BE2C (cell line): ENCODE measurements at regions not wholly inside any gene's neighbourhood (a gene's known extent, or its start where the extent isn't known, plus 50 kb on each side); places are given as distances from the start of the nearest gene placed in this dataset.
"Not testable (repeated sequence)": the region's sequence is repeated elsewhere in the genome, so short reads cannot be mapped to it uniquely, and the experiment has no call there.

Experiments used
- DNase-seq: peaks from one replicate; pipeline ENCODE4 v3.0.0-alpha.2; 2020
- H3K27me3 ChIP-seq: fragments of 250-450 bp; sonication (Bioruptor Pico); 2 replicates; pipeline ENCODE4 v1.5.1; 2020; ENCODE audit warnings: mild to moderate bottlenecking
- H3K36me3 ChIP-seq: fragments of 250-450 bp; sonication (Bioruptor Pico); 2 replicates; pipeline ENCODE4 v1.5.1; 2020; ENCODE audit warnings: mild to moderate bottlenecking
- H3K4me1 ChIP-seq: fragments of 250-450 bp; sonication (Bioruptor Pico); 2 replicates; pipeline ENCODE4 v1.5.1; 2020
- H3K4me3 ChIP-seq: 2 replicates; pipeline ENCODE4 v1.5.1; 2011; ENCODE audit warnings: low read depth, low read length
- H3K9me3 ChIP-seq: fragments of 250-450 bp; sonication (Bioruptor Pico); 2 replicates; pipeline ENCODE4 v1.5.1; 2020
- CTCF ChIP-seq: IDR thresholded peaks from 2 replicates; pipeline ENCODE4 v1.5.1; 2012; ENCODE audit warnings: mild to moderate bottlenecking, low read depth, low read length

GRCh38 chr4:151517896-151518295 lies 108.9 kb downstream of the FHIP1A start:
- no peaks in the 10 kb centered on the region for H3K9me3 ChIP-seq
- no peak for TF ChIP-seq CTCF
- no peaks in the 10 kb centered on the region for H3K36me3 ChIP-seq
- H3K27me3 ChIP-seq, result no peaks in the 10 kb centered on the region
- DNase-seq, result no peak
- peaks cover 4% of the 10 kb centered on the region; the same call in 1 of the 2 replicates for H3K4me1 ChIP-seq
- no peak overlapping the region for H3K4me3 ChIP-seq

GRCh38 chr4:151518359-151518758 lies 109.4 kb downstream of the FHIP1A start:
- TF ChIP-seq CTCF, result no peak
- Histone ChIP-seq H3K27me3 (no peaks in the 10 kb centered on the region), H3K4me3 (no peak overlapping the region), H3K4me1 (peaks cover 6% of the 10 kb centered on the region; the same call in 1 of the 2 replicates), H3K36me3 (no peaks in the 10 kb centered on the region), H3K9me3 (no peaks in the 10 kb centered on the region)
- DNase-seq, result no peak

- Histone ChIP-seq H3K4me1 (peaks cover 6% of the 10 kb centered on the region; the same call in 1 of the 2 replicates), H3K9me3 (no peaks in the 10 kb centered on the region), H3K36me3 (no peaks in the 10 kb centered on the region), H3K27me3 (no peaks in the 10 kb centered on the region), H3K4me3 (no peak overlapping the region)
- DNase-seq, result no peak
- TF ChIP-seq CTCF, result no peak
These were observed 110.9 kb downstream of the FHIP1A start for GRCh38 chr4:151519728-151520415.

- Histone ChIP-seq H3K36me3 (no peaks in the 10 kb centered on the region), H3K4me3 (no peak overlapping the region), H3K27me3 (no peaks in the 10 kb centered on the region), H3K9me3 (no peaks in the 10 kb centered on the region), H3K4me1 (peaks cover 6% of the 10 kb centered on the region; the same call in 1 of the 2 replicates)
- DNase-seq, result no peak
- no peak for TF ChIP-seq CTCF
These were observed 114.0 kb downstream of the FHIP1A start for GRCh38 chr4:151522866-151523519.

GRCh38 chr4:151524610-151525009 lies 115.6 kb downstream of the FHIP1A start:
- H3K9me3 ChIP-seq, result no peaks in the 10 kb centered on the region
- H3K27me3 ChIP-seq, result no peaks in the 10 kb centered on the region
- no peak overlapping the region for H3K4me3 ChIP-seq
- H3K4me1 ChIP-seq, result peaks cover 6% of the 10 kb centered on the region; the same call in 1 of the 2 replicates
- no peaks in the 10 kb centered on the region for H3K36me3 ChIP-seq
- no peak for TF ChIP-seq CTCF
- no peak for DNase-seq

GRCh38 chr4:151526489-151526888 lies 117.5 kb downstream of the FHIP1A start:
- H3K4me1 ChIP-seq, H3K27me3 ChIP-seq, H3K4me3 ChIP-seq, DNase-seq, H3K36me3 ChIP-seq, H3K9me3 ChIP-seq: not testable (repeated sequence)
